GM21825 (cell line): ENCODE measurements at regions not wholly inside any gene's neighbourhood (a gene's known extent, or its start where the extent isn't known, plus 50 kb on each side); places are given as distances from the start of the nearest gene placed in this dataset.
"Not testable (repeated sequence)": the region's sequence is repeated elsewhere in the genome, so short reads cannot be mapped to it uniquely, and the experiment has no call there.

Experiments
- ATAC-seq: cut with Tn5 transposase; IDR thresholded peaks from one replicate; pipeline ENCODE4 v1.9.1; 2021; ENCODE audit warnings: mild to moderate bottlenecking, moderate library complexity; ENCODE audit not compliant: unreplicated experiment

DNA sequence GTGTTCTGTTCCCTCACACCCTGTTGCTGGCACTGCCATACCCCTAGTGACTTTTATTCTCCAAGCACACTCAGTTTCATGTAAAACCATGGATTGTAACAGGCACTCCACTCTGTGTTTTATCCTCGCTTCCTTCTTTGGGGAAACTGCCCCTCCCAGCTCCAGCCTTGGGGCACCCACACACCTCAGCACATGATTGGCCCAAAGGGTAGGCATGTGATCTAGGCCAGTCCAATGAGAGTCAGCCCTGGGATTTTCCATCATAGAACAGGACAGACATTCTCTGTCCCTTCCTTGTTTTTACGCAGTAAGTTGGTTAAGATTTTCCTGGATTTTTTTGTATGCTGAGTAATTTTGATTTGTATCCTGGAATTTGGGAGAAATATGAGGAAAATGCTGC is 115.4 kb downstream of the C16orf95 start:
- no peak for ATAC-seq

GRCh38 chr16:87202346-87202745 is 114.8 kb downstream of the C16orf95 start:
- ATAC-seq: no peak

- no peak for ATAC-seq
Observed at GRCh38 chr16:87203060-87203656, 114.0 kb downstream of the C16orf95 start.

DNA sequence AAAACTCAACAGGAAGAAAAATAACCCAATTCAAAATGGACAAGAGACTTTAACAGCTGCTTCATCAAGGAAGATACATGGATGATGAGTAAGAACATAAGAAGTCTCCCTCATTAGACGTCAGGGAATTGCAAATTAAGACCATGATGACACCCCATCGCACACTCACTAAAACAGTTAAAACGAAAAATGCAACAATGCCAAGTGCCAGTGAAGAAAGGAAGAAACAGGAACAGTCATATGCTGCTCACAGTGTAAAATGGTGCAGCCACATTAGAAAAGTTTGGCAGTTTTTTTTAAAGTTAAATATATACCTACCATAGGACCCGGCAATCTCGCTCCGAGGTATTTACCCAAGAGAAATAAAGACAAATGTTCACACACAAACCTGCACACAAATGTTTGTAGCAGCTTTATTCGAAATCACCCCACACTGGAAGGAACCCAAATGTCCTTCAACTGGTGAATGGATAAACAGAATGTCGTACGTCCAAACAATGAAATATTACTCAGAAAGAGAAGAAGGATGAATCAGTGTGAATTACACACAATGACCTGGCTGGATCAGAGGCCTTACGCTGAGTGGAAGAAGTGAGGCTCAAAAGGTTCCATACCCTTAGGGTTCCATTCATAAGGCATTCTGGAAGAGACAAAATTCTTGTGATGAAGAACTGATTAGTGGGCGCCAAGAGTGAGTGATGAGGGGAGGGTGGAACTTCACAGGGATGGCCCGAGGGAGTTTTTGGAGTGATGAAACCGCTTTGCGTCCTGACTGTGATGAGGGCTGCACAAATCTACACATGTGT is 110.3 kb downstream of the C16orf95 start:
- ATAC-seq: no peak

GRCh38 chr16:87207509-87207908 is 109.7 kb downstream of the C16orf95 start:
- no peak for ATAC-seq

- no peak for ATAC-seq
Observed at GRCh38 chr16:87207965-87208364, 109.2 kb downstream of the C16orf95 start.

GRCh38 chr16:87208968-87209367 is 108.2 kb downstream of the C16orf95 start:
- ATAC-seq: not testable (repeated sequence)

DNA sequence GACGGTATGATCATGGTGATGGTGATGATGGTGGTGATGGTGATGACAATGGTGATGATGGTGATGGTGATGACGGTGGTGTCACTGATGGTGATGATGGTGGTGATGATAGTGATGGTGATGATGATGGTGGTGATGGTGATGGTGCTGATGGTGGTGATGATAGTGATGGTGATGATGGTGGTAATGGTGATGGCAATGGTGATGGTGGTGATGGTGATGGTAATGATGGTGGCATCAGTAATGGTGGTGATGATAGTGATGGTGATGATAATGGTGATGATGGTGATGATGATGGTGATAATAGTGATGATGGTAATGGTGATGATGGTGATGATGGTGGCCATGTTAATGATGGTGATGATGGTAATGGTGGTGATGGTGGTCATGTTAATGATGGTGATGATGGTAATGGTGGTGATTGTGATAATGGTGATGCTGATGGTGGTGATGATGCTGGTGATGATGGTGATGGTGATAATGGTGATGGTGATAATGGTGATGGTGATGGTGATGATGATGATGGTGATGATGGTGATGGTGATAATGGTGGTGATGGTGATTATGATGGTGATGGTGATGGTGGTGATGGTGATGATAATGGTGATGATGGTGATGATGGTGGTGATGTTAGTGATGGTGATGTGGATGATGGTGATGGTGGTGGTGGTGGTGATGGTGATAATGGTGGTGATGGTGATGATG is 107.2 kb downstream of the C16orf95 start:
- no peak for ATAC-seq

- ATAC-seq: no peak
Observed at GRCh38 chr16:87210894-87211293, 106.3 kb downstream of the C16orf95 start.

DNA sequence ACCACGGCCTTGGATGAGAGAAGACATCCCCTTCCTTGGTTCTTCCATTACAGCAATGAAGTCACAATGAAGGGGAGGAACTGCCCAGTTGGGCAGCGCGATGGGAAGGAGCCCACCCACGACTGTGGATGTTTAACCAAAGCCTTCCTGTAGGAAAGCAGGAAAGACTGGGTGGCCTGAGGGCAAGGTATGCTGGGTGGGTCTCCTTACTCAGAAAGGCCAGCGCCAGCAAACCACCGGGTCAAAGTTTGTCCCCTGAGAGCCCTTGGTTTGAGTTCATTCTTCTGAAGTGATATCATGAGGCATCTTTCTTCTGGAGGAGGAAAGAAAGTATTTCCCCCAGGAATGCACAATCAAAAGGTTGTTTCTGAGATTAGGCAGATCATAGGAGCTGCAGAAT is 105.2 kb downstream of the C16orf95 start:
- no peak for ATAC-seq

DNA sequence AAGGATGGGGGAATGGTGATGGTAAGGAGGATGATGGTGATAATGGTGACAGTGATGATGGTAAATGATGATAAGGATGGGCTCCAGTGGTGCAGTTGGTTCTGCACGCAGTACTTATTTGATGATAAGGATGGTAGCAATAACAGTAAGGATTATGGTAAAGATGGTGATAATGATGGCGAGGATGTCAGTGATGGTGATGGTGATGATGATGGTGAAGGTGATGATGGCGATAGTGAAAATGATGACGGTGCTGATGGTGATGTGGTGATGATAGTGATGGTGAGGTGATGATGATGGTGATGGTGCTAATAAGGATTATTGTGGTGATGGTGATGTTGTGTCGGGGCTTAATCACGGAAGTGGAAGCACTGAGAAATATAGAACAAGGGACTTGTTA is 103.7 kb downstream of the C16orf95 start:
- no peak for ATAC-seq

DNA sequence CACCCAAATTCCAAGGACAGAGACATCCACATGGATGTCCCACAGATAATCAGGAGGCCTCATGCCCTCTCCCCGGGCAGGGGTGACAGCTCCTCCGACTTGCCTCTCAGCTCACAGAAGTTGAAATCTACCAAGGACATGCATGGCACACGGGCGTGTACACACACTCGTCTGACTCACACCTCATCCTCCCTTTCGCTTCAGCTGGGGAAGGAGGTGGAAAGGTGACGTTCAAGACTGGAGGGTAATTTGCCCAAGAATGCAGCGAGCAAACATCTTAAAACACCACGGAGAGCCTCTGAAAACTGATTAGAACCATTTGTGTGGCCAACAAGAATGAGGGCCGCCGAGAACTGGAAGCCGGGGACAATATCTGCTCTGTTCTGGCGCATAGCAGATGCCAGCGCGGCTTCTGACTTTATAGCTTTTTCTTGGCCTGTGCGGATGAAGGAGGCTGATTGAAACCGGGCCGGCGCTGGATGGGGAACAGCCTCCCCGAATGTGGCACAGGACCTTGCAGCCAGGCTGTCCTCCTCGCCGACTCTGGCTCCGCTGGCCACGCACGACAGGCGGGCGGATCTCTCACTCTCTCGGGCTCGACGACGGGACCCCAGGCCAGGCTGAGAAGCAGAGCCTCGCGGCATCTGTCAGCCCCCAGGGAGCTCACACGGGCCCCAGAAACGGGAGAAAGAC is 100.9 kb downstream of the C16orf95 start:
- ATAC-seq: no peak

DNA sequence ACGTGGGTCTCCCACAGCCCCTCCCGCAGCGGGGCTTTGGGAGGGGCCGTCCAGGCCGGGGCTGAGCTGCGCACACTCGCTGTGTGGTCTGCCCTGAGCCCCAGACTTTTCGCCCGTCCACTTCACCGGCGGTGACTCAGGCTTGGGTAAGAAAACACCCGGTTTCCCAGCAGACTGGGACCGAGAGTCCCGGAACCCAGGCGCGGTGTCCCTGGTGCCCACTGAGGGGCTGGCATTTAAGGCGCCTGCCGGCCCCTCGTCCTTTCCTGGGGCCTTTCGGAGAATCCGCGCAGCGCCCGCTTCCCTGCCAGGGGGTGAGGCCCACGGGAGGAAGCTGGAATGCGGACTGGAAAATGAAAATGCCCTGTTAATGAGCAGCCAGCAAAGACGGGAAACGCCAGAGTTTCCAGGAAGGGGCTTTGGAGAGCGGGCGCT is 100.3 kb downstream of the C16orf95 start:
- no peak for ATAC-seq

DNA sequence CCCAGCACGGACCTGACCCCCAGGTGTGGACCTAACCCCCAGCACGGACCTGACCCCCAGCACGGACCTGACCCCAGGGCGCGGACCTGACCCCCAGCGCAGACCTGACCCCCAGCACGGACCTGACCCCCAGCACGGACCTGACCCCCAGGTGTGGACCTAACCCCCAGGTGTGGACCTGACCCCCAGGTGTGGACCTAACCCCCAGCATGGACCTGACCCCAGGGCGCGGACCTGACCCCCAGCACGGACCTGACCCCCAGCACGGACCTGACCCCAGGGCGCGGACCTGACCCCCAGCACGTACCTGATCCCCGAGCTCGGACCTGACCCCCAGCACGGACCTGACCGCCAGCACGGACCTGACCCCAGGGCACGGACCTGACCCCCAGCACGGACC is 99.4 kb downstream of the C16orf95 start:
- not testable (repeated sequence) for ATAC-seq

GRCh38 chr16:87218281-87219055 is 98.7 kb downstream of the C16orf95 start:
- ATAC-seq: no peak

DNA sequence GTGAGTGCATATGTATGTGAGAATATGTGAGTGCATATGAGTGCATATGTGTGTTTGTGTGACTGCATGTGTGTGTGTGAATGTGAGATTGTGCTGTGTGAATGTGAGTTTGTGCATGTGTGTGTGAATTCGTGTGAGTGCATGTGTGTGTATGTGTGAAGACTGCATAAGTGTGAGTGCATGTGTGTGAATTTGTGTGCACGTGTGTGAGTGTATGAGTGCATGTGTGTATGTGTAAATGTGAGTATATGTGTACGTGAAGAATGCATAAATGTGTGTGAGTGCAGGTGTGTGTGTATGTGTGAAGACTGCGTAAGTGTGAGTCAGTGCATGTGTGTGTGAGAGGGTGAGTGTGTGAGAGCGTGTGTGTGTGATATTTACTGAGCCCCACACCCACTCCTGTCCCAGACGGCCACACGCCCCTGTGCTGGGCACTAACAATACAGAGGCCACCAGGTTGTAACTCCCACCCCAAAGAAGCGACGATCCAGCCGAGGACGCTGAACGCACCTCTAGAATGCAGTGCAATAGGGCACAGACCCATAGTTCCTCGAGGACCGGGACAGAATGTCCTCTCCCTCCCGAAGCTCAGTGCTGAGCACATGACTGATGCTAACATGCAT is 97.8 kb downstream of the C16orf95 start:
- no peak for ATAC-seq

GRCh38 chr16:87221633-87222032 is 95.6 kb downstream of the C16orf95 start:
- no peak for ATAC-seq

GRCh38 chr16:87222335-87222734 is 94.9 kb downstream of the C16orf95 start:
- no peak for ATAC-seq

GRCh38 chr16:87223656-87224248 is 93.4 kb downstream of the C16orf95 start:
- ATAC-seq: no peak

- ATAC-seq: no peak
Observed at GRCh38 chr16:87226926-87227295, 90.3 kb downstream of the C16orf95 start.
